ENCODE measurements at regions not wholly inside any gene's neighbourhood (a gene's known extent, or its start where the extent isn't known, plus 50 kb on each side); places are given as distances from the start of the nearest gene placed in this dataset.

GRCh38 chr6:66735106-66735890 is 1028.3 kb upstream of the EYS start:
- no peak for DNase-seq (ENCODE audit: low spot score in 2 of 2)
- H3K27ac ChIP-seq, result no peak overlapping the region
- H3K36me3 ChIP-seq, result no peaks in the 10 kb centered on the region
- TF ChIP-seq CTCF (IDR thresholded peaks at IDR 0.05), result no peak
- intact Hi-C loops (cut with DNase I), result no loop called here
- H3K4me3 ChIP-seq, result no peak overlapping the region
- no peaks in the 10 kb centered on the region for H3K9me3 ChIP-seq
- no peaks in the 10 kb centered on the region for H3K4me1 ChIP-seq
- H3K27me3 ChIP-seq, result no peaks in the 10 kb centered on the region

- H3K9me3 ChIP-seq, result no peaks in the 10 kb centered on the region
- H3K27ac ChIP-seq, result no peak overlapping the region
- H3K36me3 ChIP-seq, result no peaks in the 10 kb centered on the region
- H3K4me3 ChIP-seq, result no peak overlapping the region
- no peak for TF ChIP-seq CTCF (IDR thresholded peaks at IDR 0.05)
- no peaks in the 10 kb centered on the region for H3K27me3 ChIP-seq
- no peak for DNase-seq (ENCODE audit: low spot score in 2 of 2)
- intact Hi-C loops (cut with DNase I), result no loop called here
- H3K4me1 ChIP-seq, result no peaks in the 10 kb centered on the region
These were observed 1024.3 kb upstream of the EYS start for GRCh38 chr6:66731310-66731709.

GRCh38 chr6:66725670-66726069 is 1018.6 kb upstream of the EYS start:
- no peak for TF ChIP-seq CTCF (IDR thresholded peaks at IDR 0.05)
- Histone ChIP-seq H3K4me1 (no peaks in the 10 kb centered on the region), H3K36me3 (no peaks in the 10 kb centered on the region), H3K9me3 (no peaks in the 10 kb centered on the region), H3K27ac (no peak overlapping the region), H3K27me3 (no peaks in the 10 kb centered on the region), H3K4me3 (no peak overlapping the region)
- no peak for DNase-seq (ENCODE audit: low spot score in 2 of 2)
- intact Hi-C loops (cut with DNase I), result no loop called here

GRCh38 chr6:66717801-66718200 is 1010.8 kb upstream of the EYS start:
- Histone ChIP-seq H3K9me3 (no peaks in the 10 kb centered on the region), H3K4me3 (no peak overlapping the region), H3K27ac (no peak overlapping the region), H3K4me1 (no peaks in the 10 kb centered on the region), H3K36me3 (no peaks in the 10 kb centered on the region), H3K27me3 (no peaks in the 10 kb centered on the region)
- intact Hi-C loops (cut with DNase I), result no loop called here
- TF ChIP-seq CTCF (IDR thresholded peaks at IDR 0.05), result no peak
- DNase-seq (ENCODE audit: low spot score in 2 of 2), result no peak

- Histone ChIP-seq H3K27ac (no peak overlapping the region), H3K36me3 (no peaks in the 10 kb centered on the region), H3K4me3 (no peak overlapping the region), H3K27me3 (no peaks in the 10 kb centered on the region), H3K4me1 (no peaks in the 10 kb centered on the region), H3K9me3 (no peaks in the 10 kb centered on the region)
- intact Hi-C loops (cut with DNase I), result no loop called here
- no peak for DNase-seq (ENCODE audit: low spot score in 2 of 2)
- no peak for TF ChIP-seq CTCF (IDR thresholded peaks at IDR 0.05)
These were observed 992.4 kb upstream of the EYS start for GRCh38 chr6:66699385-66699784.

GRCh38 chr6:66689608-66690007 is 982.6 kb upstream of the EYS start:
- no peaks in the 10 kb centered on the region for H3K4me1 ChIP-seq
- no peaks in the 10 kb centered on the region for H3K36me3 ChIP-seq
- H3K4me3 ChIP-seq, result no peak overlapping the region
- no peak overlapping the region for H3K27ac ChIP-seq
- H3K27me3 ChIP-seq, result no peaks in the 10 kb centered on the region
- no peaks in the 10 kb centered on the region for H3K9me3 ChIP-seq
- TF ChIP-seq CTCF (IDR thresholded peaks at IDR 0.05), result no peak
- no peak for DNase-seq (ENCODE audit: low spot score in 2 of 2)
- intact Hi-C loops (cut with DNase I), result no loop called here

All from ascending aorta (tissue), 2 donors.